Suprapubic skin (tissue), 3 donors: ENCODE measurements at regions not wholly inside any gene's neighbourhood (a gene's known extent, or its start where the extent isn't known, plus 50 kb on each side); places are given as distances from the start of the nearest gene placed in this dataset.

ENCODE experiments used
- CTCF ChIP-seq, 2 donors: fragments of 200-600 bp in 1 of 2; fragments of 450-650 bp in 1 of 2; sonication (generic) in 1 of 2; IDR thresholded peaks; one replicate each; pipeline ENCODE4 v1.5.1; 2016 to 2019; ENCODE audit warnings: antibody characterized with exemption in 2 of 2, mild to moderate bottlenecking in 1 of 2, moderate library complexity in 1 of 2
- POLR2A ChIP-seq, 2 donors: fragments of 450-650 bp; IDR thresholded peaks; one replicate each; pipeline ENCODE4 v1.6.1; 2017; ENCODE audit warnings: antibody characterized with exemption in 2 of 2, mild to moderate bottlenecking in 2 of 2, moderate library complexity in 2 of 2

DNA sequence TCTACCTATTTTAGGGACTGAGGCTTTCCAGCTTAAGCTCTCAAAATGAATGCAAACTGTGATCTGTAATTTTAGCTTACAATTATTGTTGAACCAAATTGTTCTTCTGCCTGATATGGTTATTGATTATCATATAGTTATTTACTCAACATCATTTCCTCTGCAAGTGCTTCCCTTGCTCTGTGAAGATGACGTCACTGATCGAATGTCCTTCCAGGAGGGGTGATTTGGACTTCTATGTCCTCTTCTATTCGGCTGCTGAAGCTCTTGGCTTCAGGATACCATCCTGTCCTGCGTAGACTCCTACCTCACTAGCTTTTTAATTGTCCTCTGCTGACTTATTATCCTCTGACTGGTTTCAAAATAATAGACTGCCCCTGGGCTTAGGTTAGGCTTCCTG lies 137.4 kb upstream of the LARGE1 start:
- no peak for TF ChIP-seq CTCF (IDR thresholded peaks at IDR 0.05)
- TF ChIP-seq POLR2A (IDR thresholded peaks at IDR 0.05), result no peak
